SK-N-SH treated with all-trans-retinoic acid at 6 μM for 48 hours (cell line): ENCODE measurements at regions not wholly inside any gene's neighbourhood (a gene's known extent, or its start where the extent isn't known, plus 50 kb on each side); places are given as distances from the start of the nearest gene placed in this dataset.

ENCODE experiments used
- ATAC-seq: fragments of 200-7000 bp; cut with Tn5 transposase; 3 replicates; pipeline ENCODE4 v1.9.1; 2020; ENCODE audit warnings: mild to moderate bottlenecking, moderate library complexity
- ARNTL ChIP-seq: fragments of 450-650 bp; formaldehyde crosslinking; IDR thresholded peaks from 2 replicates; pipeline ENCODE4 v1.5.0; 2020; ENCODE audit warnings: low read depth, mild to moderate bottlenecking, moderate library complexity, borderline replicate concordance
- CSDC2 ChIP-seq: fragments of 250-450 bp; sonication (Bioruptor Pico); IDR thresholded peaks from 2 replicates; pipeline ENCODE4 v1.5.0; 2020; ENCODE audit warnings: mild to moderate bottlenecking, moderate library complexity
- ESRRG ChIP-seq: fragments of 250-450 bp; sonication (Bioruptor Pico); IDR thresholded peaks from 2 replicates; pipeline ENCODE4 v1.6.1; 2021; ENCODE audit warnings: mild to moderate bottlenecking
- GLIS3 ChIP-seq: fragments of 250-450 bp; sonication (Bioruptor Pico); IDR thresholded peaks from 2 replicates; pipeline ENCODE4 v1.5.0; 2020; ENCODE audit warnings: mild to moderate bottlenecking, moderate library complexity
- ISL1 ChIP-seq: fragments of 250-450 bp; sonication (Bioruptor Pico); IDR thresholded peaks from 2 replicates; pipeline ENCODE4 v2.1.2; 2022; ENCODE audit warnings: mild to moderate bottlenecking, moderate library complexity
- OSR1 ChIP-seq: fragments of 250-450 bp; sonication (Bioruptor Pico); IDR thresholded peaks from 2 replicates; pipeline ENCODE4 v1.8.0; 2022; ENCODE audit warnings: moderate library complexity, mild to moderate bottlenecking, inconsistent platforms
- PPARA ChIP-seq: fragments of 250-450 bp; sonication (Bioruptor Pico); IDR thresholded peaks from 2 replicates; pipeline ENCODE4 v1.5.0; 2020; ENCODE audit warnings: mild to moderate bottlenecking, borderline replicate concordance
- RARB ChIP-seq: fragments of 250-450 bp; sonication (Bioruptor Pico); IDR thresholded peaks from 2 replicates; pipeline ENCODE4 v1.8.0; 2021; ENCODE audit warnings: mild to moderate bottlenecking, moderate library complexity
- SNAI2 ChIP-seq: fragments of 250-450 bp; sonication (Bioruptor Pico); IDR thresholded peaks from 2 replicates; pipeline ENCODE4 v1.5.0; 2020; ENCODE audit warnings: mild to moderate bottlenecking, moderate library complexity
- TCF4 ChIP-seq: fragments of 250-450 bp; sonication (Bioruptor Pico); IDR thresholded peaks from 2 replicates; pipeline ENCODE4 v1.8.0; 2021; ENCODE audit warnings: mild to moderate bottlenecking, moderate library complexity, borderline replicate concordance
- TOX ChIP-seq: fragments of 250-450 bp; sonication (Bioruptor Pico); IDR thresholded peaks from 2 replicates; pipeline ENCODE4 v1.8.0; 2021; ENCODE audit warnings: mild to moderate bottlenecking, moderate library complexity, borderline replicate concordance
- ZC3H10 ChIP-seq: fragments of 250-450 bp; sonication (Bioruptor Pico); IDR thresholded peaks from 2 replicates; pipeline ENCODE4 v1.5.1; 2021; ENCODE audit warnings: mild to moderate bottlenecking, moderate library complexity
- ZFP30 ChIP-seq: fragments of 450-650 bp; formaldehyde crosslinking; IDR thresholded peaks from 2 replicates; pipeline ENCODE4 v1.5.0; 2022; ENCODE audit warnings: mild to moderate bottlenecking, moderate library complexity
- ZNF565 ChIP-seq: fragments of 450-650 bp; formaldehyde crosslinking; conservative IDR thresholded peaks from 2 replicates; pipeline ENCODE4 v1.5.0; 2020; ENCODE audit warnings: low read depth, mild to moderate bottlenecking, moderate library complexity
- ZNF70 ChIP-seq: fragments of 450-650 bp; formaldehyde crosslinking; IDR thresholded peaks from 2 replicates; pipeline ENCODE4 v1.5.0; 2020; ENCODE audit warnings: mild to moderate bottlenecking, moderate library complexity
- ZNF8 ChIP-seq: fragments of 450-650 bp; formaldehyde crosslinking; IDR thresholded peaks from 2 replicates; pipeline ENCODE4 v1.5.0; 2020; ENCODE audit warnings: mild to moderate bottlenecking, moderate library complexity
- TF ChIP-seq, protein P1 (sequence below): fragments of 250-450 bp; sonication (Bioruptor Pico); IDR thresholded peaks from 2 replicates; pipeline ENCODE4 v1.8.0; 2021; ENCODE audit warnings: low read depth, mild to moderate bottlenecking, moderate library complexity, borderline replicate concordance
- TF ChIP-seq, protein P2 (sequence below): fragments of 250-450 bp; sonication (Bioruptor Pico); IDR thresholded peaks from 2 replicates; pipeline ENCODE4 v1.5.0; 2020; ENCODE audit warnings: mild to moderate bottlenecking, moderate library complexity
- TF ChIP-seq, protein P3 (sequence below): fragments of 250-450 bp; sonication (Bioruptor Pico); IDR thresholded peaks from 2 replicates; pipeline ENCODE4 v1.5.1; 2020; ENCODE audit warnings: low read depth, mild to moderate bottlenecking, moderate library complexity
- TF ChIP-seq, protein P4 (sequence below): fragments of 250-450 bp; sonication (Bioruptor Pico); IDR thresholded peaks from 2 replicates; pipeline ENCODE4 v1.8.0; 2020; ENCODE audit warnings: mild to moderate bottlenecking, moderate library complexity, borderline replicate concordance
- TF ChIP-seq, protein P5 (sequence below): fragments of 250-450 bp; sonication (Bioruptor Pico); IDR thresholded peaks from 2 replicates; pipeline ENCODE4 v1.5.1; 2021; ENCODE audit warnings: mild to moderate bottlenecking, moderate library complexity

DNA sequence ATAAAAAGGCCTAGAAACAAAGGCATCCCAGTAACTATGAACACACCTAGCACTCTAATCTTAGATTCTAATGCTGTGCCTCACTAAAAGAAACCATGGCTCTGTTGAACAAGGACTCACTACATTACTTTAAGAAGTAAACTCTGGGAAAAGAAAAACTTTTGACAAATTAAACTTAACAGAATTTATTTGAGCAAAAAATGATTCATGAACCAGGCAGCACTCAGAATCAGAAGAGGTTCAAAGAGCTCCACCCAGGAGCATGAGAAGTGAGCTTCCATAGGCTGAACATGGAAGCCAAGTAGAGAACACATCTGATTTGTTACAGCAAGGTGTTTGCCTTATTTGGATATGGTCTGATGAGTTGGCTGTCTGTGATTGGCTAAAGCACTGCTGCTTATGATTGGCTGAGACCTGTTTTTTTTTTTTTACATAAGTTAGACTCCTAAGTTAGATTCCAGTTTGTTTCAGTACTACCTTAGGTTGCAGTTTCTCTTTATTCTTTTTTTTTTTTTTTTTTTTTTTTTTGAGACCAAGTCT is 343.6 kb upstream of the SASH1 start:
- ATAC-seq = no peak
- TF ChIP-seq RARB (no peak), PPARA (CRISPR knock-in tag) (no peak), OSR1 (CRISPR knock-in tag) (no peak), SNAI2 (CRISPR knock-in tag) (no peak), ZNF565 (CRISPR knock-in tag) (no peak)
- TF ChIP-seq, protein P1, sequence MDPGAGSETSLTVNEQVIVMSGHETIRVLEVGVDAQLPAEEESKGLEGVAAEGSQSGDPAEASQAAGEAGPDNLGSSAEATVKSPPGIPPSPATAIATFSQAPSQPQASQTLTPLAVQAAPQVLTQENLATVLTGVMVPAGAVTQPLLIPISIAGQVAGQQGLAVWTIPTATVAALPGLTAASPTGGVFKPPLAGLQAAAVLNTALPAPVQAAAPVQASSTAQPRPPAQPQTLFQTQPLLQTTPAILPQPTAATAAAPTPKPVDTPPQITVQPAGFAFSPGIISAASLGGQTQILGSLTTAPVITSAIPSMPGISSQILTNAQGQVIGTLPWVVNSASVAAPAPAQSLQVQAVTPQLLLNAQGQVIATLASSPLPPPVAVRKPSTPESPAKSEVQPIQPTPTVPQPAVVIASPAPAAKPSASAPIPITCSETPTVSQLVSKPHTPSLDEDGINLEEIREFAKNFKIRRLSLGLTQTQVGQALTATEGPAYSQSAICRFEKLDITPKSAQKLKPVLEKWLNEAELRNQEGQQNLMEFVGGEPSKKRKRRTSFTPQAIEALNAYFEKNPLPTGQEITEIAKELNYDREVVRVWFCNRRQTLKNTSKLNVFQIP = no peak
- TF ChIP-seq, protein P2, sequence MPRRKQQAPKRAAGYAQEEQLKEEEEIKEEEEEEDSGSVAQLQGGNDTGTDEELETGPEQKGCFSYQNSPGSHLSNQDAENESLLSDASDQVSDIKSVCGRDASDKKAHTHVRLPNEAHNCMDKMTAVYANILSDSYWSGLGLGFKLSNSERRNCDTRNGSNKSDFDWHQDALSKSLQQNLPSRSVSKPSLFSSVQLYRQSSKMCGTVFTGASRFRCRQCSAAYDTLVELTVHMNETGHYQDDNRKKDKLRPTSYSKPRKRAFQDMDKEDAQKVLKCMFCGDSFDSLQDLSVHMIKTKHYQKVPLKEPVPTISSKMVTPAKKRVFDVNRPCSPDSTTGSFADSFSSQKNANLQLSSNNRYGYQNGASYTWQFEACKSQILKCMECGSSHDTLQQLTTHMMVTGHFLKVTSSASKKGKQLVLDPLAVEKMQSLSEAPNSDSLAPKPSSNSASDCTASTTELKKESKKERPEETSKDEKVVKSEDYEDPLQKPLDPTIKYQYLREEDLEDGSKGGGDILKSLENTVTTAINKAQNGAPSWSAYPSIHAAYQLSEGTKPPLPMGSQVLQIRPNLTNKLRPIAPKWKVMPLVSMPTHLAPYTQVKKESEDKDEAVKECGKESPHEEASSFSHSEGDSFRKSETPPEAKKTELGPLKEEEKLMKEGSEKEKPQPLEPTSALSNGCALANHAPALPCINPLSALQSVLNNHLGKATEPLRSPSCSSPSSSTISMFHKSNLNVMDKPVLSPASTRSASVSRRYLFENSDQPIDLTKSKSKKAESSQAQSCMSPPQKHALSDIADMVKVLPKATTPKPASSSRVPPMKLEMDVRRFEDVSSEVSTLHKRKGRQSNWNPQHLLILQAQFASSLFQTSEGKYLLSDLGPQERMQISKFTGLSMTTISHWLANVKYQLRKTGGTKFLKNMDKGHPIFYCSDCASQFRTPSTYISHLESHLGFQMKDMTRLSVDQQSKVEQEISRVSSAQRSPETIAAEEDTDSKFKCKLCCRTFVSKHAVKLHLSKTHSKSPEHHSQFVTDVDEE (CRISPR knock-in tag) = no peak
- TF ChIP-seq, protein P3, sequence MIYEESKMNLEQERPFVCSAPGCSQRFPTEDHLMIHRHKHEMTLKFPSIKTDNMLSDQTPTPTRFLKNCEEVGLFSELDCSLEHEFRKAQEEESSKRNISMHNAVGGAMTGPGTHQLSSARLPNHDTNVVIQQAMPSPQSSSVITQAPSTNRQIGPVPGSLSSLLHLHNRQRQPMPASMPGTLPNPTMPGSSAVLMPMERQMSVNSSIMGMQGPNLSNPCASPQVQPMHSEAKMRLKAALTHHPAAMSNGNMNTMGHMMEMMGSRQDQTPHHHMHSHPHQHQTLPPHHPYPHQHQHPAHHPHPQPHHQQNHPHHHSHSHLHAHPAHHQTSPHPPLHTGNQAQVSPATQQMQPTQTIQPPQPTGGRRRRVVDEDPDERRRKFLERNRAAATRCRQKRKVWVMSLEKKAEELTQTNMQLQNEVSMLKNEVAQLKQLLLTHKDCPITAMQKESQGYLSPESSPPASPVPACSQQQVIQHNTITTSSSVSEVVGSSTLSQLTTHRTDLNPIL = no peak

DNA sequence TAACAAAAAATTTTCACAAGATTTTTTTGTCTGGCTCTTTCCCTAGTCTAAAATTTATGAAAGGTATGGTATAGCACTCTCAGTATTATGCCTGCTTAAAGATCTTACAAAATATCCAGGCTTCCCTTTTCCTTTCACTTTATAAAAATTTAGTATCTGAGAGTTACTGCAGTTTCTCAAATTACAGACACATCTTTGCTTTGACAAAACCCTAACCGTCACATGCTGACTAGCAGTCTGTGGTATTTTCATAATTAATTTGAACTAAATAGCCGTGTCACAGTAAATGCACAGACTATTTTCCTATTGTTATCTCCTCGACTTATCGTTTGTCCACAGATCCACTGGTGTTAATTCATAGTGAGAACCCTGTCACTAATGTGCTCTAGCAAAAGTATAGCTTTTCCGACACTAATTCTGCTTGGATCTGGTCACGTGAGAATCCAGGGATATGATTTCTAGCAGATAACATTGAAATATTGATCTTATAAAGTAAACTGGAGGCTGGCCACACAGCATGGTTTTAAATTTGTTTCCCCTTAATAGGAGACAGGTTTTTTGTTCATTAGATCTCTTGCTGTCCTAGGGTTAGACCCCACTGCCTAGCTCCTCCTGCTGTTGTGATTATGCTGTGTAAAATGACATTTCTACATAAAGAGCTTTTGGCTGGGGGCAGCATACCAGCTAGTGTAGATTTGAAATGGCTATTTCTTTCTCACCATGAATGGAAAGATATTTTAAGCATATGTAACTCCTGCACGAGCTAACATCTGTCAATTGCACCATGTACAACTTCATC is 340.6 kb upstream of the SASH1 start:
- TF ChIP-seq GLIS3 (CRISPR knock-in tag) (no peak), ESRRG (no peak), ISL1 (CRISPR knock-in tag) (no peak), CSDC2 (CRISPR knock-in tag) (no peak), ZC3H10 (CRISPR knock-in tag) (no peak), ZNF70 (CRISPR knock-in tag) (no peak), TOX (CRISPR knock-in tag) (no peak), TCF4 (CRISPR knock-in tag) (no peak), PPARA (CRISPR knock-in tag) (no peak), RARB (no peak), SNAI2 (CRISPR knock-in tag) (no peak), ARNTL (CRISPR knock-in tag) (no peak), ZFP30 (CRISPR knock-in tag) (no peak)
- TF ChIP-seq, protein P4, sequence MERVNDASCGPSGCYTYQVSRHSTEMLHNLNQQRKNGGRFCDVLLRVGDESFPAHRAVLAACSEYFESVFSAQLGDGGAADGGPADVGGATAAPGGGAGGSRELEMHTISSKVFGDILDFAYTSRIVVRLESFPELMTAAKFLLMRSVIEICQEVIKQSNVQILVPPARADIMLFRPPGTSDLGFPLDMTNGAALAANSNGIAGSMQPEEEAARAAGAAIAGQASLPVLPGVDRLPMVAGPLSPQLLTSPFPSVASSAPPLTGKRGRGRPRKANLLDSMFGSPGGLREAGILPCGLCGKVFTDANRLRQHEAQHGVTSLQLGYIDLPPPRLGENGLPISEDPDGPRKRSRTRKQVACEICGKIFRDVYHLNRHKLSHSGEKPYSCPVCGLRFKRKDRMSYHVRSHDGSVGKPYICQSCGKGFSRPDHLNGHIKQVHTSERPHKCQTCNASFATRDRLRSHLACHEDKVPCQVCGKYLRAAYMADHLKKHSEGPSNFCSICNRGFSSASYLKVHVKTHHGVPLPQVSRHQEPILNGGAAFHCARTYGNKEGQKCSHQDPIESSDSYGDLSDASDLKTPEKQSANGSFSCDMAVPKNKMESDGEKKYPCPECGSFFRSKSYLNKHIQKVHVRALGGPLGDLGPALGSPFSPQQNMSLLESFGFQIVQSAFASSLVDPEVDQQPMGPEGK = no peak
- TF ChIP-seq, protein P5, sequence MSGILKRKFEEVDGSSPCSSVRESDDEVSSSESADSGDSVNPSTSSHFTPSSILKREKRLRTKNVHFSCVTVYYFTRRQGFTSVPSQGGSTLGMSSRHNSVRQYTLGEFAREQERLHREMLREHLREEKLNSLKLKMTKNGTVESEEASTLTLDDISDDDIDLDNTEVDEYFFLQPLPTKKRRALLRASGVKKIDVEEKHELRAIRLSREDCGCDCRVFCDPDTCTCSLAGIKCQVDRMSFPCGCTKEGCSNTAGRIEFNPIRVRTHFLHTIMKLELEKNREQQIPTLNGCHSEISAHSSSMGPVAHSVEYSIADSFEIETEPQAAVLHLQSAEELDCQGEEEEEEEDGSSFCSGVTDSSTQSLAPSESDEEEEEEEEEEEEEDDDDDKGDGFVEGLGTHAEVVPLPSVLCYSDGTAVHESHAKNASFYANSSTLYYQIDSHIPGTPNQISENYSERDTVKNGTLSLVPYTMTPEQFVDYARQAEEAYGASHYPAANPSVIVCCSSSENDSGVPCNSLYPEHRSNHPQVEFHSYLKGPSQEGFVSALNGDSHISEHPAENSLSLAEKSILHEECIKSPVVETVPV (CRISPR knock-in tag) = no peak
- no peak for ATAC-seq

DNA sequence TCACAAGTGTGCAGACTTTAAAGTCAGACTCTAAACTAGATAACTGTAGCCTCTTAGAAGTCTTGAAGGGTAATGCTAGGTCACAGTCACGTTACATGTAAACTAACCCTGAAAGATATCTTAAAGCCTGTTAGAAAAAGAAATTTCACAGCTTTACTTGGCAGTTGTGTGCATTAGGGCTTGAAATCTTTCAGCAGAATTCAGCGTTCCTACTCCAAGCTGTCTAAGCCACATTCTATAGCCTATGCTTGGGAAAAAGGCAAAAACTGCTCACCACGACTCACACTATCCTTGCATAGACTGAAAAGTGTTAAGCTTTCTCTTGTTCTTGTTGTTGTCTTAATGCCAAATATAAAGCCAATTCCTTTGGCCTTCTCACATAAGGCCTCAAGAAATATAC is 338.0 kb upstream of the SASH1 start:
- TF ChIP-seq ZNF8 (CRISPR knock-in tag) = no peak
- no peak for TF ChIP-seq ESRRG
- TF ChIP-seq, protein P1 = no peak
- no peak for TF ChIP-seq CSDC2 (CRISPR knock-in tag)
- no peak for TF ChIP-seq ZNF565 (CRISPR knock-in tag)
- no peak for TF ChIP-seq GLIS3 (CRISPR knock-in tag)
- no peak for TF ChIP-seq OSR1 (CRISPR knock-in tag)
- TF ChIP-seq, protein P5 (CRISPR knock-in tag) = no peak
- no peak for TF ChIP-seq TOX (CRISPR knock-in tag)
- TF ChIP-seq RARB = no peak
- ATAC-seq = no peak
